AG04449 (cell line): ENCODE measurements at regions not wholly inside any gene's neighbourhood (a gene's known extent, or its start where the extent isn't known, plus 50 kb on each side); places are given as distances from the start of the nearest gene placed in this dataset.

Source experiments
- CTCF ChIA-PET: fragments of 350-600 bp; formaldehyde crosslinking; extraction: SDS; loops from one replicate; lab custom pipeline; 2021; ENCODE audit warnings: antibody characterized with exemption; lab: Yijun Ruan, JAX
- POLR2A ChIA-PET: fragments of 400-600, 350-600 bp; formaldehyde crosslinking; extraction: SDS; loops from one replicate; lab custom pipeline; 2020; ENCODE audit warnings: antibody characterized with exemption, inconsistent platforms; lab: Yijun Ruan, JAX
- DNase-seq: peaks from one replicate; pipeline ENCODE4 v3.0.0-alpha.2; 2010; ENCODE audit warnings: low read depth, low spot score
- H3K4me3 ChIP-seq: 2 replicates; pipeline ENCODE4 v1.5.1; 2011; ENCODE audit warnings: low read depth, mild to moderate bottlenecking, control low read depth, low read length
- CTCF ChIP-seq: IDR thresholded peaks from one replicate; pipeline ENCODE4 v1.5.1; 2011; ENCODE audit warnings: mild to moderate bottlenecking, moderate library complexity, low read length, control low read depth, inconsistent platforms; ENCODE audit not compliant: insufficient read depth; ENCODE audit errors: missing control alignments

- no peak for TF ChIP-seq CTCF
- ChIA-PET POLR2A (no interaction called here), CTCF (no interaction called here)
- no peak for DNase-seq
- H3K4me3 ChIP-seq = no peak overlapping the region
Measured at GRCh38 chr11:115887316-115887715, 383.1 kb upstream of the CADM1 start.

GRCh38 chr11:115886422-115886733 is 382.2 kb upstream of the CADM1 start:
- ChIA-PET CTCF (no interaction called here), POLR2A (no interaction called here)
- DNase-seq = no peak
- TF ChIP-seq CTCF = no peak
- no peak overlapping the region for H3K4me3 ChIP-seq

GRCh38 chr11:115885535-115886421 is 381.6 kb upstream of the CADM1 start:
- ChIA-PET CTCF (no interaction called here), POLR2A (interaction anchor here (0.6 kb wide), 1 partner anchor 814 kb away, joined by 3 read pairs; no protein-coding TSS in a partner anchor)

GRCh38 chr11:115884800-115885534 is 380.8 kb upstream of the CADM1 start:
- ChIA-PET POLR2A (interaction anchor here (0.6 kb wide), 1 partner anchor 814 kb away, joined by 3 read pairs; no protein-coding TSS in a partner anchor), CTCF (no interaction called here)
- TF ChIP-seq CTCF = no peak
- no peak overlapping the region for H3K4me3 ChIP-seq
- no peak for DNase-seq

More at GRCh38 chr11:115885535-115886421, 381.6 kb upstream of the CADM1 start:
- TF ChIP-seq CTCF = no peak
- no peak overlapping the region for H3K4me3 ChIP-seq
- no peak for DNase-seq

GRCh38 chr11:115874843-115875242 is 370.6 kb upstream of the CADM1 start:
- CTCF ChIA-PET = no interaction called here
- no peak overlapping the region for H3K4me3 ChIP-seq
- DNase-seq = no peak
- POLR2A ChIA-PET = no interaction called here
- no peak for TF ChIP-seq CTCF

GRCh38 chr11:115873813-115874212 is 369.6 kb upstream of the CADM1 start:
- CTCF ChIA-PET = no interaction called here
- DNase-seq = no peak
- no peak overlapping the region for H3K4me3 ChIP-seq
- TF ChIP-seq CTCF = no peak
- POLR2A ChIA-PET = no interaction called here
